T-cell (primary cell): ENCODE measurements at regions not wholly inside any gene's neighbourhood (a gene's known extent, or its start where the extent isn't known, plus 50 kb on each side); places are given as distances from the start of the nearest gene placed in this dataset.

Source experiments
- ATAC-seq, 4 experiments: fragments of 200-7000 bp in 3 of 4; fragments of 150-1000 bp in 1 of 4; cut with Tn5 transposase; replicated peaks in 1 of 4; 1 replicate in 3 of 4; 2 replicates in 1 of 4; pipeline ENCODE4 v1.10.0; 2021; ENCODE audit warnings: moderate library complexity in 3 of 4, mild to moderate bottlenecking in 2 of 4, moderate number of reproducible peaks in 1 of 4
- CTCF ChIA-PET, 2 donors: fragments of 300-600 bp; sonication (Branson Sonifier 250); formaldehyde crosslinking; loops; one replicate each; lab custom pipeline; 2022; ENCODE audit warnings: antibody characterized with exemption in 2 of 2; lab: Charles Lee
- POLR2A ChIA-PET, 2 donors: fragments of 300-600 bp; sonication (Branson Sonifier 250); formaldehyde crosslinking; loops; one replicate each; lab custom pipeline; 2022; ENCODE audit warnings: antibody characterized with exemption in 2 of 2; lab: Charles Lee
- DNase-seq, 35 experiments: peaks; one replicate each; pipeline versions ENCODE4 v3.0.0 to v3.0.0-alpha.2; 2013 to 2023
- H3K27ac ChIP-seq: one replicate; pipeline ENCODE4 v1.5.1; 2013; ENCODE audit warnings: low read length
- H3K27me3 ChIP-seq, 2 experiments: replicated peaks in 1 of 2; 1 replicate in 1 of 2; 2 replicates in 1 of 2; pipeline versions ENCODE4 v1.6.1 to v1.7.0; 2013; ENCODE audit warnings: low read length in 1 of 2, mixed read lengths in 1 of 2; ENCODE audit not compliant: control insufficient read depth in 2 of 2, insufficient read depth in 2 of 2; ENCODE audit errors: extremely low read depth in 1 of 2
- H3K36me3 ChIP-seq, 2 donors: 1 replicate in 1 of 2; 2 replicates in 1 of 2; pipeline versions ENCODE4 v1.6.1 to v1.7.0; 2013; ENCODE audit warnings: low read length in 1 of 2; ENCODE audit not compliant: control insufficient read depth in 2 of 2, insufficient read depth in 1 of 2; ENCODE audit errors: extremely low read depth in 1 of 2
- H3K4me1 ChIP-seq, 2 experiments: 1 replicate in 1 of 2; 2 replicates in 1 of 2; pipeline versions ENCODE4 v1.6.1 to v1.7.0; 2013; ENCODE audit warnings: low read length in 2 of 2, mixed read lengths in 1 of 2; ENCODE audit not compliant: insufficient read depth in 2 of 2, control insufficient read depth in 1 of 2; ENCODE audit errors: extremely low read depth in 1 of 2
- H3K4me3 ChIP-seq, 2 donors: 1 replicate in 1 of 2; 2 replicates in 1 of 2; pipeline versions ENCODE4 v1.5.1 to v1.7.0; 2013; ENCODE audit warnings: mild to moderate bottlenecking in 2 of 2, low read length in 1 of 2, moderate library complexity in 1 of 2; ENCODE audit not compliant: control insufficient read depth in 1 of 2; ENCODE audit errors: extremely low read depth in 1 of 2
- H3K9me3 ChIP-seq: 2 replicates; pipeline ENCODE4 v1.7.0; 2013
- H3K27ac Mint-ChIP-seq, 2 donors: one replicate each; pipeline ENCODE4 v1.8.0; 2020 to 2021; ENCODE audit warnings: mild to moderate bottlenecking in 2 of 2, mixed read lengths in 2 of 2
- H3K27me3 Mint-ChIP-seq, 2 donors: one replicate each; pipeline ENCODE4 v1.8.0; 2021 to 2022; ENCODE audit warnings: mixed read lengths in 2 of 2
- H3K36me3 Mint-ChIP-seq: one replicate; pipeline ENCODE4 v1.8.0; 2021; ENCODE audit warnings: mixed read lengths
- H3K4me1 Mint-ChIP-seq, 3 donors: one replicate each; pipeline ENCODE4 v1.8.0; 2020 to 2022; ENCODE audit warnings: mixed read lengths in 3 of 3, mild to moderate bottlenecking in 1 of 3
- H3K4me3 Mint-ChIP-seq, 3 donors: one replicate each; pipeline ENCODE4 v1.8.0; 2020 to 2022; ENCODE audit warnings: mild to moderate bottlenecking in 3 of 3, mixed read lengths in 3 of 3, moderate library complexity in 3 of 3
- H3K9me3 Mint-ChIP-seq, 3 donors: one replicate each; pipeline ENCODE4 v1.8.0; 2020 to 2022; ENCODE audit warnings: mixed read lengths in 3 of 3
- WGBS: methylation state at CpG from one replicate; pipeline ENCODE4 v1.1.5; 2013; ENCODE audit warnings: missing lambda C conversion rate; ENCODE audit not compliant: insufficient coverage; 5-methylcytosine and 5-hydroxymethylcytosine counted together

DNA sequence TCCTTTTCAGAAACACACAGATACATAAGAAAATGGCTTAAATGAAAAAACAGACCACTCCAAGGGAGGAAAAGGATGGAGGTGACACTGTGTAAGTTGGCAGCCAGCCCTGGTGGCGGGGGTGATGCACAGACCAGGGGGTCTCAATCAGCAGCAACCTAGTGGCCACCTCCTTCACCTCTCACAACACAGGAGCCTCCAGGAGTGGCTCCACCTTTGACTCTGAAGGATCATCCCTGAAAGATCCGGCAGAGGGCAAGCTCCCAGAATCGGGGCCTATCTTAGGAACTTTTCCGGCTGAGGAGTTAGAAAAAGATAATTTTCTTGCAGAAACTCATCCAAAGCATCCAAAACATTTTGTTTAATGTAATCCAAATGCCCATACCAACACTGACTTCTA lies 51.2 kb upstream of the SMYD2 start:
- Histone ChIP-seq H3K4me1 (no peaks in the 10 kb centered on the region), H3K27ac (no peak overlapping the region), H3K36me3 (no peaks in the 10 kb centered on the region), H3K9me3 (no peaks in the 10 kb centered on the region), H3K4me3 (no peak overlapping the region), H3K27me3 (peaks cover 0 to 3% of the 10 kb centered on the region in 2 experiments)
- DNase-seq (no peak), ATAC-seq (no peak)
- H3K27ac Mint-ChIP-seq: no peak overlapping the region
- H3K4me1 Mint-ChIP-seq: peaks cover 0 to 1% (median 0%) of the 10 kb centered on the region in 3 donors
- no peaks in the 10 kb centered on the region for H3K36me3 Mint-ChIP-seq
- CTCF ChIA-PET: no interaction called here
- WGBS: 100% methylated on average over 1 of the region's 4 CpGs
- no peaks in the 10 kb centered on the region for H3K9me3 Mint-ChIP-seq
- POLR2A ChIA-PET: interaction anchor here in 1 of 2 donors (0.6 kb wide), 1 partner anchor 288 kb away, joined by 5 read pairs; no protein-coding TSS in a partner anchor
- H3K27me3 Mint-ChIP-seq: peaks cover 17 to 18% of the 10 kb centered on the region in 2 donors
- H3K4me3 Mint-ChIP-seq: no peak overlapping the region
